Spleen (tissue), 7 donors: ENCODE measurements at regions not wholly inside any gene's neighbourhood (a gene's known extent, or its start where the extent isn't known, plus 50 kb on each side); places are given as distances from the start of the nearest gene placed in this dataset.

ENCODE experiments used
- POLR2A ChIP-seq, 3 donors: fragments of 450-650 bp; IDR thresholded peaks; one replicate each; pipeline ENCODE4 v1.5.1; 2017; ENCODE audit warnings: antibody characterized with exemption in 3 of 3, mild to moderate bottlenecking in 1 of 3
- POLR2AphosphoS5 ChIP-seq, 3 donors: sonication (generic); formaldehyde crosslinking; IDR thresholded peaks; one replicate each; pipeline ENCODE4 v1.5.1; 2017; ENCODE audit warnings: antibody characterized with exemption in 3 of 3
- TF ChIP-seq, protein P1 (sequence below), 11 experiments: fragments of 200-600 bp in 7 of 11; fragments of 450-650 bp in 4 of 11; sonication (generic) in 4 of 11; IDR thresholded peaks in 8 of 11; conservative IDR thresholded peaks in 3 of 11; 1 replicate in 7 of 11; 2 replicates in 4 of 11; pipeline versions ENCODE4 v1.4.0 to v1.8.0; 2016 to 2021; ENCODE audit warnings: antibody characterized with exemption in 11 of 11, inconsistent platforms in 4 of 11, mild to moderate bottlenecking in 1 of 11
- donor health status: DM: no; HTN: no; CAD: no; lungs with moderate emphysema.
- donor health status: DM: no; HTN: no; CAD: no.
- donor health status: DM: no; HTN: no; CAD: no.

DNA sequence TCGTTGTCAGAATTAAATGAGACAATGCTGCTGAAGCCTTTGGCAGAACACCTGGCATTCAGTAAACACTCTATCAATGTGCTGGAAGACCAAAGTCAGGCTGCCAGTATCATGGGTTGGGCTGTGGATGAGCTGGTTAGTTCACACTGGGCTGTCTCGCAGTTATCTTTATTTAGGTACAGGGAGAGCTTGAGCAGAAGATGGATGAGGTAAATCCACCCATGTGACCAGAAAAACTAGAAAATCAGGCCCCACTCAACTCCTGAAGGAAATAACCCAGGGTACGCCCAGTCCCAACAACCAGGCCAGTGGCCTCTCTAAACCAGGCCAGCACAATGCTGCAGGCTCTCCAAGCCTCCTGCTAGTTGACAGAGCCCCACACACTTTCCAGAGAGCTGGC, 330.3 kb downstream of the TNS1 start:
- TF ChIP-seq, protein P1, sequence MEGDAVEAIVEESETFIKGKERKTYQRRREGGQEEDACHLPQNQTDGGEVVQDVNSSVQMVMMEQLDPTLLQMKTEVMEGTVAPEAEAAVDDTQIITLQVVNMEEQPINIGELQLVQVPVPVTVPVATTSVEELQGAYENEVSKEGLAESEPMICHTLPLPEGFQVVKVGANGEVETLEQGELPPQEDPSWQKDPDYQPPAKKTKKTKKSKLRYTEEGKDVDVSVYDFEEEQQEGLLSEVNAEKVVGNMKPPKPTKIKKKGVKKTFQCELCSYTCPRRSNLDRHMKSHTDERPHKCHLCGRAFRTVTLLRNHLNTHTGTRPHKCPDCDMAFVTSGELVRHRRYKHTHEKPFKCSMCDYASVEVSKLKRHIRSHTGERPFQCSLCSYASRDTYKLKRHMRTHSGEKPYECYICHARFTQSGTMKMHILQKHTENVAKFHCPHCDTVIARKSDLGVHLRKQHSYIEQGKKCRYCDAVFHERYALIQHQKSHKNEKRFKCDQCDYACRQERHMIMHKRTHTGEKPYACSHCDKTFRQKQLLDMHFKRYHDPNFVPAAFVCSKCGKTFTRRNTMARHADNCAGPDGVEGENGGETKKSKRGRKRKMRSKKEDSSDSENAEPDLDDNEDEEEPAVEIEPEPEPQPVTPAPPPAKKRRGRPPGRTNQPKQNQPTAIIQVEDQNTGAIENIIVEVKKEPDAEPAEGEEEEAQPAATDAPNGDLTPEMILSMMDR (IDR thresholded peaks at IDR 0.05 in 8 of 11, conservative IDR thresholded peaks at IDR 0.05 in 3 of 11): no peak
- TF ChIP-seq POLR2AphosphoS5 (IDR thresholded peaks at IDR 0.05): no peak
- TF ChIP-seq POLR2A (IDR thresholded peaks at IDR 0.05): no peak
